Stomach (tissue), 8 donors: ENCODE measurements at regions not wholly inside any gene's neighbourhood (a gene's known extent, or its start where the extent isn't known, plus 50 kb on each side); places are given as distances from the start of the nearest gene placed in this dataset.

ENCODE experiments used
- DNase-seq, 2 donors: peaks; one replicate each; pipeline versions ENCODE4 v3.0.0 to v3.0.0-alpha.2; 2013 to 2019
- H3K27ac ChIP-seq, 5 donors: fragments of 200-600 bp in 4 of 5; sonication (generic) in 4 of 5; one replicate each; pipeline ENCODE4 v1.5.1; 2013 to 2019; ENCODE audit warnings: mild to moderate bottlenecking in 1 of 5, moderate library complexity in 1 of 5
- H3K27me3 ChIP-seq, 3 donors: fragments of 200-600 bp; sonication (generic); one replicate each; pipeline ENCODE4 v1.5.1; 2017 to 2019; ENCODE audit warnings: mixed run types in 1 of 3
- H3K36me3 ChIP-seq, 4 donors: fragments of 200-600 bp; sonication (generic); 1 replicate in 3 of 4; 2 replicates in 1 of 4; pipeline ENCODE4 v1.5.1; 2016 to 2019
- H3K4me1 ChIP-seq, 4 donors: fragments of 200-600 bp; sonication (generic); one replicate each; pipeline ENCODE4 v1.5.1; 2016 to 2019
- H3K4me3 ChIP-seq, 4 donors: fragments of 200-600 bp; sonication (generic) in 3 of 4; one replicate each; pipeline ENCODE4 v1.5.1; 2016 to 2019; ENCODE audit warnings: mild to moderate bottlenecking in 1 of 4
- H3K9me3 ChIP-seq, 4 donors: fragments of 200-600 bp; sonication (generic); one replicate each; pipeline ENCODE4 v1.5.1; 2016 to 2019
- EP300 ChIP-seq: sonication (generic); formaldehyde crosslinking; IDR thresholded peaks from one replicate; pipeline ENCODE4 v1.6.1; 2017; ENCODE audit warnings: antibody characterized with exemption
- POLR2A ChIP-seq, 4 donors: fragments of 450-650 bp; IDR thresholded peaks; one replicate each; pipeline ENCODE4 v1.6.1; 2016; ENCODE audit warnings: antibody characterized with exemption in 4 of 4, control low read depth in 2 of 4, mild to moderate bottlenecking in 1 of 4, moderate library complexity in 1 of 4
- POLR2AphosphoS5 ChIP-seq, 3 donors: sonication (generic); formaldehyde crosslinking; IDR thresholded peaks; one replicate each; pipeline ENCODE4 v1.6.1; 2016; ENCODE audit warnings: antibody characterized with exemption in 3 of 3
- WGBS, 5 donors: extraction: QIAGEN DNeasy Blood & Tissue Kit in 3 of 5; methylation state at CpG; one replicate each; pipeline versions ENCODE4 v1.1.5 to v1.1.7; 2013 to 2018; 5-methylcytosine and 5-hydroxymethylcytosine counted together
- intact Hi-C: fragments of 100-400 bp; cut with DNase I; formaldehyde crosslinking; loops from one replicate; pipeline ENCODE4 v1.15.1; 2023; ENCODE audit warnings: low total_unique reads
- TF ChIP-seq, protein P1 (sequence below), 7 experiments: fragments of 450-650 bp in 4 of 7; fragments of 200-600 bp in 3 of 7; sonication (generic) in 3 of 7; IDR thresholded peaks; one replicate each; pipeline ENCODE4 v1.5.1; 2016 to 2019; ENCODE audit warnings: antibody characterized with exemption in 7 of 7, control low read depth in 2 of 7, mild to moderate bottlenecking in 1 of 7
- donor health status: healthy with polysubstance abuse.
- donor health status: Bipolar disorder and iron deficiency.
- donor health status: healthy.

DNA sequence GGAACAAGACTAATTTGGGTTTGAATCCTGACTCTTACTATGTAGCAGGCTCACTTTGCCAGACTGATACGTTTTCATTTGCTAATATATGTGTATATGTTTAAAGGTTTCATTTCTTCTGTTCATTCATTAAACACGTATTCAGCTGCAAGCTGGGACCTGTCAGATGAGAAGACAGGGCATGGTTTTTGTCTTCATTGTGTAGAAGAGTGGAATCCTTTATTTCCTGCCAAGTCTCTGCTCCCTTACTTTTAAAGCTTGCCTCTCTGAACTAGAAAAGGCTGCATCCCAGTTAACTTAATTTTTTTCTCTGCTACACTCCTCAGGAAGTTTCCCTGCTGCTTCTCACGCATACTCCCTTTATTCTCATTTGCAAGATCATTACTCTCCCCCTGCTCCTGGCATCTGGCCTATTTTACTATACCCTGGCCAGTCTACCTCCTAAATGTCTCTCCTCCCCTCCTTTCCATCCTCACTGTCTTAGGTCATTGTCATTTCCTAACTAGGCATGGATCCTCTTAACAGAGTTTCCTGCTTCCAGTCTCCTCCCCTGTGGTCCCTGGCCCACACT is 141.0 kb upstream of the TMTC4 start:
- intact Hi-C loops = no loop called here
- H3K4me3 ChIP-seq = no peak overlapping the region
- H3K9me3 ChIP-seq = no peaks in the 10 kb centered on the region
- no peaks in the 10 kb centered on the region for H3K36me3 ChIP-seq
- TF ChIP-seq POLR2A (IDR thresholded peaks at IDR 0.05) (no peak), EP300 (no peak), POLR2AphosphoS5 (IDR thresholded peaks at IDR 0.05) (no peak)
- TF ChIP-seq, protein P1, sequence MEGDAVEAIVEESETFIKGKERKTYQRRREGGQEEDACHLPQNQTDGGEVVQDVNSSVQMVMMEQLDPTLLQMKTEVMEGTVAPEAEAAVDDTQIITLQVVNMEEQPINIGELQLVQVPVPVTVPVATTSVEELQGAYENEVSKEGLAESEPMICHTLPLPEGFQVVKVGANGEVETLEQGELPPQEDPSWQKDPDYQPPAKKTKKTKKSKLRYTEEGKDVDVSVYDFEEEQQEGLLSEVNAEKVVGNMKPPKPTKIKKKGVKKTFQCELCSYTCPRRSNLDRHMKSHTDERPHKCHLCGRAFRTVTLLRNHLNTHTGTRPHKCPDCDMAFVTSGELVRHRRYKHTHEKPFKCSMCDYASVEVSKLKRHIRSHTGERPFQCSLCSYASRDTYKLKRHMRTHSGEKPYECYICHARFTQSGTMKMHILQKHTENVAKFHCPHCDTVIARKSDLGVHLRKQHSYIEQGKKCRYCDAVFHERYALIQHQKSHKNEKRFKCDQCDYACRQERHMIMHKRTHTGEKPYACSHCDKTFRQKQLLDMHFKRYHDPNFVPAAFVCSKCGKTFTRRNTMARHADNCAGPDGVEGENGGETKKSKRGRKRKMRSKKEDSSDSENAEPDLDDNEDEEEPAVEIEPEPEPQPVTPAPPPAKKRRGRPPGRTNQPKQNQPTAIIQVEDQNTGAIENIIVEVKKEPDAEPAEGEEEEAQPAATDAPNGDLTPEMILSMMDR (IDR thresholded peaks at IDR 0.05) = no peak
- no peaks in the 10 kb centered on the region for H3K27me3 ChIP-seq
- peak in 1 of 2 donors; percentile 79 for DNase-seq
- 53 to 65% (median 57%) methylated on average over 3 of the region's 3 CpGs for WGBS, 5 donors
- H3K4me1 ChIP-seq = no peaks in the 10 kb centered on the region
- H3K27ac ChIP-seq = no peak overlapping the region

DNA sequence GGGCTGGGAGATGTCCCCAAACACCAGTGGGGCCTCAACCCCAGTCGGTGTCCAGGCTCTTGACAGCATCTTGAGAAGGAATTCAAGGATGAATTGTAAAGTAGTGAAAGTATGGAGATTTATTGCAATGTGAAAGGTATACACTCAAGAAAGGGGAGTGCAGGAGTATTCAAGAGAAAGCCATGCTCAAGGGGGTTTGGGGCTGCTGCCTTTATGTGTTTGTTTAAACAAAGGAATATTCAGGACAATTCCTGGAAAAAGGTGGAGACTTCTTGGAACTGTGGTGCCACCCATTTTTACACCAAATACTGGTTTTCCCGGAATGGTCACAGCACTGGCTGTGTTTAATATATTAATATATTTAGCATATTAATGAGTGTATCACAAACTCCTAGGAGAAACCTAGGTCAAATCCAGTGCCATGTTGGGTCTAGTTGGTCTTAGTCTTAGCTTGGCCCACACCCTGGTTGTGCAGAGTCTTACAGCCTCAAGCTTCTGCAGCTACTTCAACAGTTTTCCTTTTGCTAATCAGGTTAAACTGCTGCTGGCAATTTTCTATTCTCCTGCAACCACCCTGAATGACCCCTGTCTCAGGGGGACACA is 138.5 kb upstream of the TMTC4 start:
- H3K4me1 ChIP-seq = no peaks in the 10 kb centered on the region
- intact Hi-C loops = no loop called here

DNA sequence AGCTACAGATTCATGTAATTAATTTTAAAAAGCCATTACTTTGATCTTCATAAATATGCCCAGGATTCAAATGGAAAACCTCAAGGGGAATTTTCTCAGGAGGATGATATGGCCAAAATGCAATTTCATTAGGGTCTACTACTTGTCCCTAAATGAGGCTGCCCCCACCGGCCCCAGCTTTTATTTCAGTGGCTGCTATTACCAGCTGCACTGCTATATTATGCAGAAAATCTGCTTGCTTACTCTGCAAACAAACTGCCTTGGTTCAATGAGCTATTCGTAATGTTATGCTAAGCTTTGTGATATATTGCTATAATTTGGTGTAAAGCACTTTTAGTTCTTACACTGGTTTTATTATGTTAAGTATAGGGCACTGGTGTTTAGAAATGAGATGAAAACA is 137.3 kb upstream of the TMTC4 start:
- no peak for TF ChIP-seq POLR2A (IDR thresholded peaks at IDR 0.05)
- TF ChIP-seq, protein P1 (IDR thresholded peaks at IDR 0.05) = no peak
- TF ChIP-seq EP300 = no peak
- TF ChIP-seq POLR2AphosphoS5 (IDR thresholded peaks at IDR 0.05) = no peak
- DNase-seq = no peak
- Histone ChIP-seq H3K27me3 (no peaks in the 10 kb centered on the region), H3K9me3 (no peaks in the 10 kb centered on the region), H3K27ac (no peak overlapping the region), H3K4me3 (no peak overlapping the region), H3K4me1 (no peaks in the 10 kb centered on the region), H3K36me3 (no peaks in the 10 kb centered on the region)
- intact Hi-C loops = no loop called here
- 53 to 73% (median 60%) methylated on average over 2 of the region's 2 CpGs for WGBS, 5 donors

More for the DNA sequence above, 138.5 kb upstream of the TMTC4 start:
- Histone ChIP-seq H3K9me3 (no peaks in the 10 kb centered on the region), H3K27me3 (no peaks in the 10 kb centered on the region), H3K36me3 (no peaks in the 10 kb centered on the region), H3K27ac (no peak overlapping the region), H3K4me3 (no peak overlapping the region)
- TF ChIP-seq EP300 (no peak), POLR2AphosphoS5 (IDR thresholded peaks at IDR 0.05) (no peak), POLR2A (IDR thresholded peaks at IDR 0.05) (no peak)
- TF ChIP-seq, protein P1 (IDR thresholded peaks at IDR 0.05) = no peak
- DNase-seq = no peak
- 65 to 85% (median 83%) methylated on average over 2 of the region's 2 CpGs for WGBS, 5 donors

DNA sequence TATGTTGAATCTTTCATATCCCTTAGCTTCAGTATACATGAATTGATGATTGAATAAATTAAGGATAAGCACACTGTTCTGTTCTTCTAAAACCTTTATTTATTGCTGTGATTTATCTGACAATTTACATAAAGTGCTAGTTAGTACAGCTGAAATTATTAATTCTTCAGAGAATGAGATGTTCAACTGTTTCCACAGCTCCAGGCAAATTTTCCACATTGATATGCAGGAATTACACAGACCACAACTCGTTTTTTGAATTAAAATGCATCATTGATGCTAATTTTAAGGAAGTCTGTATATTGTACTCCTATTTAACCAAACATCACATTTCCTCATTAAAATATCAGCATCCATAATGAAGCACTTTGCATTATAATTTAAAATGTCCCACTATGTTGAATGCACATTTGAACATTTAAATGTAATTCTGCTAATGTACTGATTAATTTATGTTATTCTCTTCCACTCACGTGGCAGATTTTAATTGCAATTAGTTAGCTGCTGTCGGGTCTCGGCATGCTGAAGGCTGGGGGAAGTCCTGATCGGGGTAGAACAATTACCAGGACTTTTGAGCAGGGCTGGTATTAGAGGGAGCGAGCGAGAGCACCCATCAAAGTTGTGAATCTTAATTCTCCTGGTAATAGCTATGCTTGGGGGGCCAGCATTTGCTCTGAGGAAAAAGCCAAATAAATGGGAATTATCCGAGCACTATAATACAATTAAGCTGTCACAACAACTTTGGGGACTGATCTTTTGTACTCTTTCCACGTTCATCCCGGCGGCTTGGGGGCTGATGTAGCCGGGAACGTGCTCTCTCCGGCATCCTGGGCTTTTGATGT is 136.7 kb upstream of the TMTC4 start:
- no peaks in the 10 kb centered on the region for H3K4me1 ChIP-seq
- H3K4me3 ChIP-seq = no peak overlapping the region
- DNase-seq = no peak
- WGBS, 5 donors = 74 to 78% (median 77%) methylated on average over 14 of the region's 14 CpGs
- no peaks in the 10 kb centered on the region for H3K9me3 ChIP-seq
- H3K27ac ChIP-seq = no peak overlapping the region
- TF ChIP-seq, protein P1 (IDR thresholded peaks at IDR 0.05) = no peak
- TF ChIP-seq POLR2A (IDR thresholded peaks at IDR 0.05) (no peak), POLR2AphosphoS5 (IDR thresholded peaks at IDR 0.05) (no peak), EP300 (no peak)
- H3K27me3 ChIP-seq = no peaks in the 10 kb centered on the region
- H3K36me3 ChIP-seq = no peaks in the 10 kb centered on the region
- intact Hi-C loops = no loop called here
